HepG2 (cell line): ENCODE measurements at regions not wholly inside any gene's neighbourhood (a gene's known extent, or its start where the extent isn't known, plus 50 kb on each side); places are given as distances from the start of the nearest gene placed in this dataset.

Experiments used
- ADNP ChIP-seq: sonication (generic); formaldehyde crosslinking; IDR thresholded peaks from 2 replicates; pipeline ENCODE4 v1.4.0; 2020; ENCODE audit warnings: missing genetic modification reagents
- CBX5 ChIP-seq: sonication (generic); formaldehyde crosslinking; IDR thresholded peaks from 2 replicates; pipeline ENCODE4 v1.4.0; 2020; ENCODE audit warnings: missing genetic modification reagents, borderline replicate concordance
- DPF2 ChIP-seq: sonication (generic); formaldehyde crosslinking; IDR thresholded peaks from 2 replicates; pipeline ENCODE4 v1.4.0; 2020; ENCODE audit warnings: mild to moderate bottlenecking, low read depth, missing genetic modification reagents, borderline replicate concordance
- EP300 ChIP-seq, 3 experiments: sonication (generic) in 1 of 3; formaldehyde crosslinking in 1 of 3; IDR thresholded peaks; 2 replicates each; pipeline versions ENCODE4 v1.5.1 to v1.6.1; 2011 to 2020; ENCODE audit warnings: low read depth in 2 of 3, low read length in 2 of 3, borderline replicate concordance in 1 of 3, improper control_type of control experiment in 1 of 3, mild to moderate bottlenecking in 1 of 3, missing genetic modification reagents in 1 of 3, moderate library complexity in 1 of 3
- GATA4 ChIP-seq: sonication (generic); IDR thresholded peaks from 2 replicates; pipeline ENCODE4 v1.6.1; 2016; ENCODE audit warnings: antibody characterized with exemption, low read depth, borderline replicate concordance
- GZF1 ChIP-seq: sonication (generic); formaldehyde crosslinking; IDR thresholded peaks from 2 replicates; pipeline ENCODE4 v1.5.1; 2020; ENCODE audit warnings: mild to moderate bottlenecking, missing genetic modification reagents
- KDM5A ChIP-seq: fragments of 200-600 bp; sonication (generic); IDR thresholded peaks from 2 replicates; pipeline ENCODE4 v1.7.0; 2018; ENCODE audit warnings: antibody characterized with exemption, mild to moderate bottlenecking, low read length, borderline replicate concordance
- KLF12 ChIP-seq: sonication (generic); formaldehyde crosslinking; IDR thresholded peaks from 2 replicates; pipeline ENCODE4 v1.4.0; 2020; ENCODE audit warnings: missing genetic modification reagents, borderline replicate concordance
- KLF15 ChIP-seq: sonication (generic); formaldehyde crosslinking; IDR thresholded peaks from 2 replicates; pipeline ENCODE4 v1.8.1; 2023; ENCODE audit warnings: borderline replicate concordance, mild to moderate bottlenecking, inconsistent platforms, missing genetic modification reagents, mixed read lengths
- NFE2L1 ChIP-seq: sonication (generic); formaldehyde crosslinking; IDR thresholded peaks from 2 replicates; pipeline ENCODE4 v1.4.0; 2020; ENCODE audit warnings: missing genetic modification reagents, mild to moderate bottlenecking, borderline replicate concordance
- NFYC ChIP-seq: IDR thresholded peaks from 2 replicates; pipeline ENCODE4 v1.6.1; 2016; ENCODE audit warnings: missing genetic modification reagents, missing compliant biosample characterization
- NONO ChIP-seq, 2 experiments: fragments of 450-650 bp in 1 of 2; sonication (generic) in 1 of 2; formaldehyde crosslinking in 1 of 2; IDR thresholded peaks in 1 of 2; conservative IDR thresholded peaks in 1 of 2; 2 replicates each; pipeline versions ENCODE4 v1.6.1 to v1.8.0; 2017 to 2022; ENCODE audit warnings: mild to moderate bottlenecking in 1 of 2, missing genetic modification reagents in 1 of 2, moderate library complexity in 1 of 2
- NR2F6 ChIP-seq, 2 experiments: IDR thresholded peaks; 2 replicates each; pipeline ENCODE4 v1.6.1; 2016; ENCODE audit warnings: antibody characterized with exemption in 1 of 2, mild to moderate bottlenecking in 1 of 2
- SALL1 ChIP-seq: sonication (generic); formaldehyde crosslinking; IDR thresholded peaks from 2 replicates; pipeline ENCODE4 v1.8.0; 2022; ENCODE audit warnings: mild to moderate bottlenecking, missing genetic modification reagents
- SP2 ChIP-seq: sonication (generic); formaldehyde crosslinking; IDR thresholded peaks from 2 replicates; pipeline ENCODE4 v1.5.1; 2020; ENCODE audit warnings: mild to moderate bottlenecking, missing genetic modification reagents
- TAF1 ChIP-seq: sonication (generic); formaldehyde crosslinking; IDR thresholded peaks from 2 replicates; pipeline ENCODE4 v1.4.0; 2020; ENCODE audit warnings: missing genetic modification reagents
- TCF7 ChIP-seq: sonication (generic); IDR thresholded peaks from 2 replicates; pipeline ENCODE4 v1.6.1; 2016; ENCODE audit warnings: antibody characterized with exemption, low read depth
- TRIM24 ChIP-seq: sonication (generic); formaldehyde crosslinking; IDR thresholded peaks from 2 replicates; pipeline ENCODE4 v1.8.0; 2022; ENCODE audit warnings: mild to moderate bottlenecking, missing genetic modification reagents
- ZFP41 ChIP-seq: sonication (generic); formaldehyde crosslinking; IDR thresholded peaks from 2 replicates; pipeline ENCODE4 v1.4.0; 2020; ENCODE audit warnings: mild to moderate bottlenecking, missing genetic modification reagents, borderline replicate concordance
- ZMYM3 ChIP-seq: sonication (generic); formaldehyde crosslinking; IDR thresholded peaks from 2 replicates; pipeline ENCODE4 v1.5.1; 2020; ENCODE audit warnings: mild to moderate bottlenecking, missing genetic modification reagents
- ZNF296 ChIP-seq: sonication (generic); formaldehyde crosslinking; conservative IDR thresholded peaks from 2 replicates; pipeline ENCODE4 v1.5.0; 2020; ENCODE audit warnings: mild to moderate bottlenecking, missing genetic modification reagents
- ZNF383 ChIP-seq: sonication (generic); formaldehyde crosslinking; IDR thresholded peaks from 2 replicates; pipeline ENCODE4 v1.4.0; 2020; ENCODE audit warnings: missing genetic modification reagents, mild to moderate bottlenecking, borderline replicate concordance
- ZNF883 ChIP-seq: sonication (generic); formaldehyde crosslinking; IDR thresholded peaks from 2 replicates; pipeline ENCODE4 v1.5.1; 2020; ENCODE audit warnings: mild to moderate bottlenecking, missing genetic modification reagents; ENCODE audit errors: not compliant biosample characterization
- TF ChIP-seq, protein P1 (sequence below): fragments of 450-650 bp; IDR thresholded peaks from 2 replicates; pipeline ENCODE4 v1.6.1; 2016
- TF ChIP-seq, protein P2 (sequence below): IDR thresholded peaks from 2 replicates; pipeline ENCODE4 v1.6.1; 2016; ENCODE audit warnings: low read depth, control low read depth

DNA sequence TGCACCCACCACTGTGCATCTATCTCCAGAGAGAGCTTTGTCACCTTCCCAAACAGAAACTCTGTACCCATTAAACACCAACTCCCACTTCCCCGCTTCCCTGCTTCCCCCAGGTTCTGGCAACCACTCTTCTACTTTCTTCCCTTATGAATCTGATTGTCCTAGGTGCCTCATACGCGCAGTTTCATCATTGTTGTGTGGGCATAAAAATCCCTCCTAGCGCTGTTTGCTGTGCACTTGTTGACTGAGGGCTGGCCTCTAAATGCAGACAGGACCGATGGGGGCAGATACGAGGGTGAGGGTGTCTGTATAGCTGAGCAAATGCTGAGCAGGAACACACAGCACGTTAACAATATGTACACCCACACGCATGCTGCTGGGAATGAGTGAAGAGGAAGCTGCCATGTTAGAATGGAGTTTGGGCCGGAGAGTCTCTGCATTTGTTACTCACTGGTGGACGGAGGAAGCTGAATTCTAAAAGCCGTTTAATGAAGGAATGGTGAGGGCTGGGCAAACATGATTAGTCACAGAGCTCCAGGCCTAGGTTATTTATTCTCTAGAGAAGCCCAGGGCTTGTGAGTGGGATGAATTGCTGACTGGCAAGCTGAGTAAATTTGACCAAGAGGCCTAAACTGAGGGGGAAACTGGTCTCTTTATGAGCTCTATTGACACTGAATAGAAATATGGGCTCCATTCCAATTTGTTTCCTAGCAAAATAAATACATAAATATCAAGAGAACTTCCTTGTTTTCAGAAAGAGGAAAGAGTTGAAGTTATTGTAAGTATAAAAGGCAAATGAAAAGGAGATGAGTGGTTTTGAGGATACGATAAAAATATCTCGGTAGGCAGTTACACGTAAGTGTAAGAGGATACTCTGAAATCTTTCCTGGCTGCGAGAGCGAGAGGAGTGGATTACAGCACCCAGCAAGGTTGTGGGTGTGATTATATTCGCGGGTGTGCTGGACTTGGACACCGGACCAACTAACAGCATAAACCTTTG lies 95.9 kb upstream of the RPS6KA3 start (continued):
- TF ChIP-seq, protein P1, sequence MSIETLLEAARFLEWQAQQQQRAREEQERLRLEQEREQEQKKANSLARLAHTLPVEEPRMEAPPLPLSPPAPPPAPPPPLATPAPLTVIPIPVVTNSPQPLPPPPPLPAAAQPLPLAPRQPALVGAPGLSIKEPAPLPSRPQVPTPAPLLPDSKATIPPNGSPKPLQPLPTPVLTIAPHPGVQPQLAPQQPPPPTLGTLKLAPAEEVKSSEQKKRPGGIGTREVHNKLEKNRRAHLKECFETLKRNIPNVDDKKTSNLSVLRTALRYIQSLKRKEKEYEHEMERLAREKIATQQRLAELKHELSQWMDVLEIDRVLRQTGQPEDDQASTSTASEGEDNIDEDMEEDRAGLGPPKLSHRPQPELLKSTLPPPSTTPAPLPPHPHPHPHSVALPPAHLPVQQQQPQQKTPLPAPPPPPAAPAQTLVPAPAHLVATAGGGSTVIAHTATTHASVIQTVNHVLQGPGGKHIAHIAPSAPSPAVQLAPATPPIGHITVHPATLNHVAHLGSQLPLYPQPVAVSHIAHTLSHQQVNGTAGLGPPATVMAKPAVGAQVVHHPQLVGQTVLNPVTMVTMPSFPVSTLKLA = no peak
- TF ChIP-seq ZNF883 (no peak), TAF1 (peak; percentile 47; the same call in 1 of the 2 replicates), NR2F6 (IDR thresholded peaks at IDR 0.05) (0 out of 2 replicates have a peak, but pooled peaks have one; percentile 6), NR2F6 (CRISPR knock-in tag; IDR thresholded peaks at IDR 0.05) (no peak), ZNF383 (CRISPR knock-in tag) (no peak), ZNF296 (no peak), GZF1 (no peak), TRIM24 (CRISPR knock-in tag) (no peak), KDM5A (no peak), SALL1 (CRISPR knock-in tag) (peak; percentile 82), NONO (IDR thresholded peaks at IDR 0.05) (no peak), NONO (CRISPR knock-in tag; conservative IDR thresholded peaks at IDR 0.05) (peak; percentile 73), ZFP41 (CRISPR knock-in tag) (no peak), KLF15 (CRISPR knock-in tag) (no peak), ZMYM3 (CRISPR knock-in tag) (no peak), GATA4 (peak; percentile 61; the same call in 1 of the 2 replicates), CBX5 (no peak; the same call in 1 of the 2 replicates), KLF12 (CRISPR knock-in tag) (no peak), NFE2L1 (CRISPR knock-in tag) (no peak), NFYC (CRISPR knock-in tag) (no peak), DPF2 (no peak; the same call in 1 of the 2 replicates), SP2 (CRISPR knock-in tag) (no peak), EP300 (IDR thresholded peaks at IDR 0.05; ENCODE audit: low read depth in 2 of 2, low read length in 2 of 2) (peak in 1 of 2 experiments; percentile 85; a peak in 3 of 4 replicates), EP300 (CRISPR knock-in tag; IDR thresholded peaks at IDR 0.05; ENCODE audit: borderline replicate concordance) (no peak), TCF7 (peak; percentile 36; the same call in 1 of the 2 replicates), ADNP (CRISPR knock-in tag) (no peak)
- TF ChIP-seq, protein P2, sequence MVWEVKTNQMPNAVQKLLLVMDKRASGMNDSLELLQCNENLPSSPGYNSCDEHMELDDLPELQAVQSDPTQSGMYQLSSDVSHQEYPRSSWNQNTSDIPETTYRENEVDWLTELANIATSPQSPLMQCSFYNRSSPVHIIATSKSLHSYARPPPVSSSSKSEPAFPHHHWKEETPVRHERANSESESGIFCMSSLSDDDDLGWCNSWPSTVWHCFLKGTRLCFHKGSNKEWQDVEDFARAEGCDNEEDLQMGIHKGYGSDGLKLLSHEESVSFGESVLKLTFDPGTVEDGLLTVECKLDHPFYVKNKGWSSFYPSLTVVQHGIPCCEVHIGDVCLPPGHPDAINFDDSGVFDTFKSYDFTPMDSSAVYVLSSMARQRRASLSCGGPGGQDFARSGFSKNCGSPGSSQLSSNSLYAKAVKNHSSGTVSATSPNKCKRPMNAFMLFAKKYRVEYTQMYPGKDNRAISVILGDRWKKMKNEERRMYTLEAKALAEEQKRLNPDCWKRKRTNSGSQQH = no peak
